Smooth muscle cell (in vitro differentiated cells): ENCODE measurements at regions not wholly inside any gene's neighbourhood (a gene's known extent, or its start where the extent isn't known, plus 50 kb on each side); places are given as distances from the start of the nearest gene placed in this dataset.

Experiments used
- DNase-seq: peaks from one replicate; lab custom pipeline; 2025; ENCODE audit not compliant: unreplicated experiment; lab: John Stamatoyannopoulos, UW
- H2AFZ ChIP-seq: fragments of 200-600 bp; sonication (generic); 2 replicates; pipeline ENCODE4 v1.6.0; 2016; ENCODE audit warnings: antibody characterized with exemption, low read depth, mild to moderate bottlenecking
- H3F3A ChIP-seq: fragments of 200-600 bp; sonication (generic); 2 replicates; pipeline ENCODE4 v1.6.0; 2017; ENCODE audit warnings: antibody characterized with exemption, low read depth
- H3K27ac ChIP-seq: fragments of 200-600 bp; sonication (generic); 2 replicates; pipeline ENCODE4 v1.5.1; 2016; ENCODE audit warnings: low read depth, mild to moderate bottlenecking
- H3K27me3 ChIP-seq: fragments of 200-600 bp; sonication (generic); 2 replicates; pipeline ENCODE4 v1.6.1; 2016; ENCODE audit warnings: low read depth, mild to moderate bottlenecking
- H3K36me3 ChIP-seq: fragments of 200-600 bp; sonication (generic); 2 replicates; pipeline ENCODE4 v1.5.1; 2016; ENCODE audit warnings: low read depth
- H3K4me1 ChIP-seq: fragments of 200-600 bp; sonication (generic); 2 replicates; pipeline ENCODE4 v1.5.1; 2016; ENCODE audit warnings: low read depth
- H3K4me2 ChIP-seq: fragments of 200-600 bp; sonication (generic); 2 replicates; pipeline ENCODE4 v1.6.0; 2016; ENCODE audit warnings: mild to moderate bottlenecking
- H3K4me3 ChIP-seq: fragments of 200-600 bp; sonication (generic); 2 replicates; pipeline ENCODE4 v1.5.1; 2016; ENCODE audit warnings: mild to moderate bottlenecking
- H3K79me2 ChIP-seq: fragments of 200-600 bp; sonication (generic); 2 replicates; pipeline ENCODE4 v1.6.0; 2016; ENCODE audit warnings: low read depth, mild to moderate bottlenecking
- H3K9ac ChIP-seq: fragments of 200-600 bp; sonication (generic); 2 replicates; pipeline ENCODE4 v1.6.0; 2016; ENCODE audit warnings: low read depth
- H3K9me3 ChIP-seq: fragments of 200-600 bp; sonication (generic); replicated peaks from 2 replicates; pipeline ENCODE4 v1.5.1; 2016; ENCODE audit warnings: low read depth
- H4K20me1 ChIP-seq: fragments of 200-600 bp; sonication (generic); 2 replicates; pipeline ENCODE4 v1.6.0; 2016; ENCODE audit warnings: low read depth
- CTCF ChIP-seq: fragments of 200-600 bp; sonication (generic); IDR thresholded peaks from 2 replicates; pipeline ENCODE4 v1.5.1; 2017; ENCODE audit warnings: borderline replicate concordance, mild to moderate bottlenecking, antibody characterized with exemption; ENCODE audit not compliant: insufficient read depth, poor library complexity, severe bottlenecking
- WGBS: methylation state at CpG from one replicate; pipeline ENCODE4 v1.1.7; 2016; ENCODE audit warnings: low lambda C conversion rate; 5-methylcytosine and 5-hydroxymethylcytosine counted together

GRCh38 chr17:72556944-72557826, 436.4 kb downstream of the SOX9 start:
- Histone ChIP-seq H3K27me3 (no peaks in the 10 kb centered on the region), H3K4me3 (no peak overlapping the region), H2AFZ (no peak overlapping the region), H3F3A (no peaks in the 10 kb centered on the region), H3K4me1 (no peaks in the 10 kb centered on the region), H3K36me3 (no peaks in the 10 kb centered on the region), H3K79me2 (peaks cover 52% of the 10 kb centered on the region), H3K9me3 (no peaks in the 10 kb centered on the region), H4K20me1 (peaks cover 91% of the 10 kb centered on the region), H3K27ac (no peak overlapping the region), H3K4me2 (no peak overlapping the region), H3K9ac (no peak overlapping the region)
- 41% methylated on average over 23 of the region's 24 CpGs for WGBS
- DNase-seq = peak; percentile 13
- peak; percentile 81 for TF ChIP-seq CTCF

GRCh38 chr17:72558971-72559476, 438.2 kb downstream of the SOX9 start:
- no peak overlapping the region for H3K27ac ChIP-seq
- DNase-seq = no peak
- peaks cover 61% of the 10 kb centered on the region for H3K79me2 ChIP-seq
- no peak for TF ChIP-seq CTCF
- no peak overlapping the region for H3K9ac ChIP-seq
- no peak overlapping the region for H3K4me3 ChIP-seq
- no peak overlapping the region for H3K4me2 ChIP-seq
- no peaks in the 10 kb centered on the region for H3K36me3 ChIP-seq
- no peaks in the 10 kb centered on the region for H3K27me3 ChIP-seq
- no peak overlapping the region for H2AFZ ChIP-seq
- H3K9me3 ChIP-seq = no peaks in the 10 kb centered on the region
- no peaks in the 10 kb centered on the region for H3K4me1 ChIP-seq
- no peaks in the 10 kb centered on the region for H3F3A ChIP-seq
- WGBS = 88% methylated on average over 10 of the region's 10 CpGs
- H4K20me1 ChIP-seq = peaks cover 93% of the 10 kb centered on the region

- DNase-seq = no peak
- peaks cover 62% of the 10 kb centered on the region for H3K79me2 ChIP-seq
- H3K4me2 ChIP-seq = no peak overlapping the region
These were observed 439.8 kb downstream of the SOX9 start for GRCh38 chr17:72560303-72561247.

More at GRCh38 chr17:72560303-72561247, 439.8 kb downstream of the SOX9 start:
- no peaks in the 10 kb centered on the region for H3K9me3 ChIP-seq
- peak; percentile 92 for TF ChIP-seq CTCF
- no peaks in the 10 kb centered on the region for H3K36me3 ChIP-seq
- H3K4me3 ChIP-seq = no peak overlapping the region
- WGBS = 69% methylated on average over 24 of the region's 24 CpGs
- H2AFZ ChIP-seq = no peak overlapping the region
- no peaks in the 10 kb centered on the region for H3F3A ChIP-seq
- H4K20me1 ChIP-seq = peaks cover 89% of the 10 kb centered on the region
- no peaks in the 10 kb centered on the region for H3K27me3 ChIP-seq
- H3K9ac ChIP-seq = no peak overlapping the region
- no peak overlapping the region for H3K27ac ChIP-seq
- H3K4me1 ChIP-seq = no peaks in the 10 kb centered on the region
